GM19240 (cell line): ENCODE measurements at regions not wholly inside any gene's neighbourhood (a gene's known extent, or its start where the extent isn't known, plus 50 kb on each side); places are given as distances from the start of the nearest gene placed in this dataset.
"Not testable (repeated sequence)": the region's sequence is repeated elsewhere in the genome, so short reads cannot be mapped to it uniquely, and the experiment has no call there.

Experiments
- DNase-seq: peaks from one replicate; pipeline ENCODE4 v3.0.0; 2011; ENCODE audit warnings: low spot score; ENCODE audit not compliant: insufficient read length

DNA sequence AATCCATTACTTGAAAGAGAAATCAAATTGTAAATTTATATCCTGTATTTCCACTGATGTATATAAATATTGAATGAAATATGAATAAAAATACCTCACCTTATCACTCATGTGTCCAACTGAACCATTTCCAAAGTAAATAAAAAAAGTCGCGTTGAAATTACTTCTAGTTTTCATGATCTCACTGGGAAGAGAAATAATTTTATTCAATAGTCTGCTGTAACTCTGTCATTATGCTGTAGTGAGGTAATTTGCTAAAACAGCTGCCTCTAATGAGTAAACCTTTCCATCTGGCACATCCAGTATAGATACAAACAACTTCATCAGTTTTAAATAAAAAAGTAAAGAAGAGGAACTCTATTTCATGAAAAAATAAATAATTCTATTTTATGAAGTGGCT, 611.5 kb downstream of the ZNF608 start:
- no peak for DNase-seq

GRCh38 chr5:124133406-124133805, 613.0 kb downstream of the ZNF608 start:
- DNase-seq = no peak

DNA sequence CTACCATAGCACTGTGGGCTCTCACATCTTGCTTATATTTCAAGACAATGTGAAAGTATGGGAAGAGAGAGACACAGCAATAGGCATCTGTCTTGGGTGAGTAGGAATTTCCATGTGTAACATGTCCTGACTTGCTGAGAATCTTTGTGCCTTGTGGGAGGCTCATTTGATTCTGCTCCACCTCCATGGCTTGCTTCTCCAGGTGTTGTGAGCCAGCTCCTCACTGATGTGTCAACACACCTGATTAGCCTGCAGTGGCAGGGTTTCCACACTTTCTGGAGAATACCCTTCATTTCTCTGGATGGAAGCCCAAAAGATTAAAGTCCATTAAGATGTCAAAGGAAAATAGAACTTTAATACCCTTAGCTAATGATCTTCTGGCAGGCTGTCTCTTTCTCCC, 613.6 kb downstream of the ZNF608 start:
- DNase-seq = no peak

DNA sequence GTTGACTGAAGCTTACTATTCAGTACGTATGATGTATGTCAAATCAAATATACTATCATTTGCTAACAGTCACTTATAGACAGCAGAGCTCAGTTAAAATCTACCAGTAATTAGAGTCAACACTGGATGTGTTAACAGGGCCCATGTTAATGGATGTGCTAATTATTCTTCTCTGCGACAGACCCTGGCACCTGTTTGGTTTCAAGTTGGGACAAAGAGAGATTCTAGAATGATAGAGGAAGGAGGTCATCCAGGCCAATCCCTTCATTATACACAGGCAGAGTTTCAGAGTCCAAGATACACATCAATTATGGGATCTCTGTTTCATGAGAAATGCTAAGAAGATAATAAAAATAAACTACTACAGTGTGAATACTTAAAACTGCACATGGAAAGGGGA, 615.0 kb downstream of the ZNF608 start:
- no peak for DNase-seq

DNA sequence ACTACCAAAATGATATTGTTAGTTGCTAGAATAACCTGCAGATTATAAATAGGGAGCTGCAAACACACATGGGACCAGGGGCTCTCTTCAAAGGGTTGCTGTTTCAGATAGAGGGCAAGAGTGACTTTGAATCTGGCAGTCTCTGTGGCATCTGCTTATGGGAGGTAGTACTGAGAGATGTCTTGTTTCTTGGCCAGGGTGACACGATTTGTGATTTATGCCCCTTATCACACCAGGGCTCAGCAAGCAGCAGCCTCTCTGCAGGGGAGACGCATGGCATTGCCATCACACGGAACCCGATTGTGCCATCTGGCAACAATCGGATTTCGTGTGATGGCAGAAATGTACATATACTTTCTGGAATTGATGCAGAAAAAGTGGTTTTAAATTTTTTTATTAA, 615.6 kb downstream of the ZNF608 start:
- no peak for DNase-seq

DNA sequence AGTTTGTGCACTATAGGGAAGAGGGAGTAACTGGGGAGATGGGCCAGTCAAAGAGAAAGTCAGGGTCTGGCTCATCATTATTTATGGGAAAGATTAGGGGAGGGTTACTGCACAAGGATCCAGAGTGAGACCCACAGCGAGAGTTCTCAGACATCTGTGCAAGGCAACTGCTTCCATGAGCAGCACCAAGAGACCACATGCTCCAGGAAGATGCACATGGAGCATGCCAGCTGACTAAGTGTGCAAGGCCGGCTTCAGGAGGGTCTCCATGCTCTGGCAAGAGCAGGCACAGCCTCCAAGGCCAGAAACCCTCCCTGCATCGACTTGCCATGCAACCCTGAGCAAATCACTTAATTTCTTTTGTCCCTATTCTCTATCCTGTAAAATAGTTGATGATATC, 616.9 kb downstream of the CSNK1G3 start:
- DNase-seq = no peak

- DNase-seq = no peak
These were observed 614.7 kb downstream of the CSNK1G3 start for GRCh38 chr5:124126504-124127217.

GRCh38 chr5:124124711-124125229, 612.8 kb downstream of the CSNK1G3 start:
- DNase-seq = no peak

- DNase-seq = no peak
These were observed 609.2 kb downstream of the CSNK1G3 start for GRCh38 chr5:124121198-124121597.

DNA sequence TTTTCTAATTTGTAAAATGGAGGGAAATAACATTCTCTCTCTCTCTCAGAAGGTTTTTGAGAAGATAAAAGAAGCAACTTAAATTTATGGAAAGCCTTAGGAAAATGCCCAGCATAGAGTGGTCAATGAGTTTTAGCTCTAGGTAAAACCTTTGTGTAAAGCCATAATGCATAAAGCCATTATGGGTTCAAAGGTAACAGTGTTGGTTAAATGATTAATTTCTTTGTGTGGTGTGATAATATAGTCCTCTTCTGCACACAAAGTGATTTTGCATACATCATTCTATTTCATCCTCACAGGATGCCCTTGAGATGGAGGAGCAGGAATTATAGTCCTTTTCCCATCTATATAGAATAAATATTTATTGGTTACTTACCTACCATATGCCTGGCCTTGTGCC, 602.9 kb downstream of the CSNK1G3 start:
- DNase-seq = no peak

GRCh38 chr5:124111886-124112285, 599.9 kb downstream of the CSNK1G3 start:
- DNase-seq = no peak

DNA sequence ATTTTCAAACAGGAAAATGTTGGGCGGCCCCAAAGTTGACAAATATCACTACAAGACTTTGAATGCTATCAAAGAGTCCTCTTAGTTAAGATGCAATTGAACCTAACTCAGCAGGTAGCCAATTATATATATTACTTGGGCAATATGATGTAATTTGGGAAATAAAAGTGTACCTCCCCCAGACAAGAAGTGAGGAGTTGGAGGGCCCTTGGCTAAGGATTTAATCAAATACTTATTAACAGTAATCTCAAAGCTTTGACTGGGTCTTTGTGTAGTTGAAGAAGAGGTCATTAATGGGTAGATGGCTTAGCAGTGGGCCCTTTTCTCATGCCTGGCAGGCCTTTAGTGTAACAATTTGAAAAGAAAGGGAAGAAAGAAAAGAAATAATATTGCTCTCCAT, 599.0 kb downstream of the CSNK1G3 start:
- DNase-seq = no peak

GRCh38 chr5:124105326-124105725, 593.3 kb downstream of the CSNK1G3 start:
- DNase-seq = no peak

DNA sequence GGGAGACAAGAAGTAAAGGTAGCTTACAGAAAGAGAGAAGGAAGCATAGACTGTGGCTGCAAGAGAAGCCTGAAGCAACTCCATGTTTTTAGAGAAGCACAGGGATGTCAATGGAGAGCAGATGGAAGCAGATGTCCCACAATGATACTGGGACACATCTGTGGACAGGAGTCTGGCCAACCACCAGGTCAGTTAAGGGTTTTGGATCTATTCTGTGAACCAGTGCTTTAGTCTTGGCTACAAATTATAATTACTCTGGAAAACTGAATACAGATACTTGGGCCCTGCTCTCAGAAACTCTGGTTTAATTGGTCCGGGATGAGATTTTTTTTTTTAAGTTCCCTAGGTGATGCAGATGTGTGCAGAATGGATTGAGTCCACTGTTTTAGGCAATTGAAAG, 592.8 kb downstream of the CSNK1G3 start:
- no peak for DNase-seq

GRCh38 chr5:124104344-124104743, 592.4 kb downstream of the CSNK1G3 start:
- DNase-seq = no peak

- no peak for DNase-seq
These were observed 591.7 kb downstream of the CSNK1G3 start for GRCh38 chr5:124103671-124104070.

DNA sequence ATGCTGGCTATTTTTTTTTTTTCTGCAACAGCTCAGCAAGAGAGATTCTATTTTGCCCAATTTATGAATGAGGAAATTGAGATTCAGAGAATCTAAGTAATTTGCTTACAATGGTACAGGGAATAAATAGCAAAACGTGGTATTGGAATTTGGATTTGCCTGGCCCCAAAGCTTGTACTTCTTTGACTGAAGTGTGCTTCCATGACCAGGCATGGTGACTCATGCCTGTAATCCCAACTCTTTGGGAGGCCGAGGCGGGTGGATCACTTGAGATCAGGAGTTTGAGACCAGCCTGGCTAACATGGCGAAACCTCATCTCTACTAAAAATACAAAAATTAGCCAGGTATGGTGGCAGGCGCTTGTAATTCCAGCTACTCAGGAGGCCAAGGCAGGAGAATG, 591.1 kb downstream of the CSNK1G3 start:
- not testable (repeated sequence) for DNase-seq

- DNase-seq = no peak
These were observed 590.5 kb downstream of the CSNK1G3 start for GRCh38 chr5:124102486-124102885.

DNA sequence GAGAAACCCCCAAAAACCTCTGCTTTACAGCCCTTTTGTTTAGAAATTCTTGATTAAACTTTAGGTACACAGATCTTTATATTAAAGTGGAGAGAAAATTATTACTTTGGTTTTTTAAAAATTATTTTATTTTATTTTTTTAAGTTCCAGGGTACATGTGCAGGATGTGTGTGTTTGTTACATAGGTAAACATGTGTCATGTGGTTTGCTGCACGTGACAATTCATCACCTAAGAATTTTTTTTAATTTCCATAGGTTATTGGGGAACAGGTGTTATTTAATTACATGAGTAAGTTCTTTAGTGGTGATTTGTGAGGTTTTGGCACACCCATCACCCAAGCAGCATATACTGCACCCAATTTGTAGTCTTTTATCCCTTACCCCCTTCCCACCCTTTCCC, 581.7 kb downstream of the CSNK1G3 start:
- no peak for DNase-seq

DNA sequence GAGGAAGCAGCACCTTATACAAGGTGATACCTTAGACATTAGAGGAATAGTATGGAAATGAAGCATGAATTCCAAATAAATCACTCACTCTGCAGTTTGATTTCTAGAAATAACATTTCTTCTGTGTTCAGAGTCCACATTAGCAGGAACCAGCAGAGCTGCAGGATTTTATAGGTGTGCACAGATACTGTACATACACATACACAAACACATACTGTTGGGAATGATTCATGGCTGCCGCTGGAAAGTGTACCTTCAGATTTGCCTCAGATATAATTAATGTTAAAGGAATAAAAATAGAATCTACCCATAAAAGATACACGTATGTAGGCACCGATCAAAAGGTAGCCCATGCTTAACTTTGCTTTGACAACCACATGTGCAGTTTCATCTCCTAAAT, 578.1 kb downstream of the CSNK1G3 start:
- no peak for DNase-seq

DNA sequence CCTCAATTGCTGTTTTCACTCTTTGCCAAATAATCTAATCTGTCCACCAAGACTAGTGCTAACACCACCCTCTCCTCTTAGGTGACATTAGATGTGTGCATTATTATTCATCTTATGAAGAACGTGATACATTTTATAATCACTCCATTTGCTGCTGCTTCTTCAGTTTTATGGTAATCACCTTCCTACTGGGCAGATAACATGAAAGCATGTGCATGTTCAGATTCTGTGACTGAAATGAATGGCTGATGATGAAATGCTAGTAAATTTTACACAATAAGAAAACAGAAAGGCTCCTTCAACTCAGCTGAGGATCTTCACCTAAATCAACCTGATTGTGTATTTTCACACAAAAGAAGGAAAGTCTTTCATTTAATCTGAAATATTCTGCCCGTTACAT, 577.6 kb downstream of the CSNK1G3 start:
- DNase-seq = no peak

GRCh38 chr5:124088289-124089032, 576.5 kb downstream of the CSNK1G3 start:
- no peak for DNase-seq

- DNase-seq = no peak
These were observed 575.8 kb downstream of the CSNK1G3 start for GRCh38 chr5:124087752-124088151.
